SH-SY5Y (cell line): ENCODE measurements at regions not wholly inside any gene's neighbourhood (a gene's known extent, or its start where the extent isn't known, plus 50 kb on each side); places are given as distances from the start of the nearest gene placed in this dataset.

Experiments
- GATA2 ChIP-seq: IDR thresholded peaks from 2 replicates; pipeline ENCODE4 v1.6.1; 2011; ENCODE audit warnings: mild to moderate bottlenecking, low read depth, low read length
- GATA3 ChIP-seq: IDR thresholded peaks from 2 replicates; pipeline ENCODE4 v1.6.1; 2011; ENCODE audit warnings: low read depth, mild to moderate bottlenecking, low read length, moderate library complexity

GRCh38 chrX:9388450-9388849 lies 76.4 kb upstream of the TBL1X start:
- TF ChIP-seq GATA2 (no peak), GATA3 (no peak)
